ENCODE measurements at regions not wholly inside any gene's neighbourhood (a gene's known extent, or its start where the extent isn't known, plus 50 kb on each side); places are given as distances from the start of the nearest gene placed in this dataset.

GRCh38 chr5:106880656-106881055 lies 790.1 kb downstream of the EFNA5 start:
- POLR2A ChIA-PET, result no interaction called here
- no peaks in the 10 kb centered on the region for H3K36me3 Mint-ChIP-seq
- CTCF ChIA-PET, result no interaction called here

GRCh38 chr5:106877881-106878280 lies 792.9 kb downstream of the EFNA5 start:
- H3K36me3 ChIP-seq (ENCODE audit: insufficient read depth, low read length), result no peaks in the 10 kb centered on the region
- Mint-ChIP-seq H3K27ac (no peak overlapping the region), H3K9me3 (peaks cover 0 to 4% (median 1%) of the 10 kb centered on the region in 5 donors), H3K36me3 (no peaks in the 10 kb centered on the region), H3K4me1 (no peaks in the 10 kb centered on the region), H3K4me3 (no peak overlapping the region), H3K27me3 (no peaks in the 10 kb centered on the region)
- no peaks in the 10 kb centered on the region for H3K4me1 ChIP-seq (ENCODE audit: insufficient read depth, low read length)
- no peaks in the 10 kb centered on the region for H3K9me3 ChIP-seq (ENCODE audit: low read length)
- H3K27ac ChIP-seq (ENCODE audit: low read depth, low read length), result no peak overlapping the region
- no peak for DNase-seq
- H3K27me3 ChIP-seq (ENCODE audit: insufficient read depth, low read length, poor library complexity, severe bottlenecking), result no peaks in the 10 kb centered on the region
- ChIA-PET CTCF (interaction anchor here (0.6 kb wide), 1 partner anchor 156 kb away, joined by 3 read pairs; no protein-coding TSS in a partner anchor), POLR2A (no interaction called here)
- H3K4me3 ChIP-seq (ENCODE audit: low read length), result no peak overlapping the region

More at GRCh38 chr5:106880656-106881055, 790.1 kb downstream of the EFNA5 start:
- Histone ChIP-seq H3K4me1 (ENCODE audit: insufficient read depth, low read length) (no peaks in the 10 kb centered on the region), H3K36me3 (ENCODE audit: insufficient read depth, low read length) (no peaks in the 10 kb centered on the region), H3K27ac (ENCODE audit: low read depth, low read length) (no peak overlapping the region), H3K27me3 (ENCODE audit: insufficient read depth, low read length, poor library complexity, severe bottlenecking) (no peaks in the 10 kb centered on the region), H3K4me3 (ENCODE audit: low read length) (no peak overlapping the region), H3K9me3 (ENCODE audit: low read length) (no peaks in the 10 kb centered on the region)
- Mint-ChIP-seq H3K9me3 (peaks cover 0 to 2% (median 0%) of the 10 kb centered on the region in 5 donors), H3K27me3 (no peaks in the 10 kb centered on the region), H3K4me1 (no peaks in the 10 kb centered on the region), H3K27ac (no peak overlapping the region), H3K4me3 (peak overlapping the region in 1 of 7 donors; percentile 5)
- DNase-seq, result no peak

- Histone ChIP-seq H3K36me3 (ENCODE audit: insufficient read depth, low read length) (no peaks in the 10 kb centered on the region), H3K4me1 (ENCODE audit: insufficient read depth, low read length) (no peaks in the 10 kb centered on the region), H3K4me3 (ENCODE audit: low read length) (no peak overlapping the region), H3K27me3 (ENCODE audit: insufficient read depth, low read length, poor library complexity, severe bottlenecking) (no peaks in the 10 kb centered on the region), H3K9me3 (ENCODE audit: low read length) (no peaks in the 10 kb centered on the region), H3K27ac (ENCODE audit: low read depth, low read length) (no peak overlapping the region)
- Mint-ChIP-seq H3K9me3 (peaks cover 0 to 4% (median 1%) of the 10 kb centered on the region in 5 donors), H3K4me1 (no peaks in the 10 kb centered on the region), H3K27me3 (no peaks in the 10 kb centered on the region), H3K27ac (no peak overlapping the region), H3K4me3 (no peak overlapping the region), H3K36me3 (no peaks in the 10 kb centered on the region)
- CTCF ChIA-PET, result no interaction called here
- POLR2A ChIA-PET, result no interaction called here
- DNase-seq, result no peak
Observed at GRCh38 chr5:106876665-106877194, 794.0 kb downstream of the EFNA5 start.

- Histone ChIP-seq H3K4me1 (ENCODE audit: insufficient read depth, low read length) (no peaks in the 10 kb centered on the region), H3K27me3 (ENCODE audit: insufficient read depth, low read length, poor library complexity, severe bottlenecking) (no peaks in the 10 kb centered on the region), H3K4me3 (ENCODE audit: low read length) (no peak overlapping the region), H3K9me3 (ENCODE audit: low read length) (no peaks in the 10 kb centered on the region), H3K36me3 (ENCODE audit: insufficient read depth, low read length) (no peaks in the 10 kb centered on the region), H3K27ac (ENCODE audit: low read depth, low read length) (no peak overlapping the region)
- ChIA-PET CTCF (no interaction called here), POLR2A (no interaction called here)
- Mint-ChIP-seq H3K27ac (no peak overlapping the region), H3K4me1 (no peaks in the 10 kb centered on the region), H3K4me3 (no peak overlapping the region), H3K27me3 (no peaks in the 10 kb centered on the region), H3K9me3 (peaks cover 0 to 4% (median 1%) of the 10 kb centered on the region in 5 donors), H3K36me3 (no peaks in the 10 kb centered on the region)
- DNase-seq, result no peak
Observed at GRCh38 chr5:106876298-106876622, 794.5 kb downstream of the EFNA5 start.

GRCh38 chr5:106875591-106876297 lies 795.0 kb downstream of the EFNA5 start:
- DNase-seq, result no peak
- POLR2A ChIA-PET, result no interaction called here
- H3K36me3 Mint-ChIP-seq, result no peaks in the 10 kb centered on the region
- Histone ChIP-seq H3K9me3 (ENCODE audit: low read length) (no peaks in the 10 kb centered on the region), H3K36me3 (ENCODE audit: insufficient read depth, low read length) (no peaks in the 10 kb centered on the region), H3K27me3 (ENCODE audit: insufficient read depth, low read length, poor library complexity, severe bottlenecking) (no peaks in the 10 kb centered on the region), H3K4me1 (ENCODE audit: insufficient read depth, low read length) (no peaks in the 10 kb centered on the region), H3K27ac (ENCODE audit: low read depth, low read length) (no peak overlapping the region), H3K4me3 (ENCODE audit: low read length) (no peak overlapping the region)
- H3K4me1 Mint-ChIP-seq, result no peaks in the 10 kb centered on the region
- H3K9me3 Mint-ChIP-seq, result peaks cover 0 to 4% (median 1%) of the 10 kb centered on the region in 5 donors
- H3K27me3 Mint-ChIP-seq, result no peaks in the 10 kb centered on the region
- CTCF ChIA-PET, result no interaction called here
- no peak overlapping the region for H3K27ac Mint-ChIP-seq
- no peak overlapping the region for H3K4me3 Mint-ChIP-seq

- H3K4me1 Mint-ChIP-seq, result no peaks in the 10 kb centered on the region
- no peaks in the 10 kb centered on the region for H3K27me3 ChIP-seq (ENCODE audit: insufficient read depth, low read length, poor library complexity, severe bottlenecking)
- no peak for DNase-seq
- H3K27ac Mint-ChIP-seq, result peak overlapping the region in 1 of 8 donors; percentile 34
- no peaks in the 10 kb centered on the region for H3K36me3 ChIP-seq (ENCODE audit: insufficient read depth, low read length)
- H3K4me3 ChIP-seq (ENCODE audit: low read length), result no peak overlapping the region
- H3K9me3 ChIP-seq (ENCODE audit: low read length), result no peaks in the 10 kb centered on the region
- H3K27me3 Mint-ChIP-seq, result no peaks in the 10 kb centered on the region
- POLR2A ChIA-PET, result no interaction called here
- no peaks in the 10 kb centered on the region for H3K4me1 ChIP-seq (ENCODE audit: insufficient read depth, low read length)
- no peaks in the 10 kb centered on the region for H3K36me3 Mint-ChIP-seq
- CTCF ChIA-PET, result no interaction called here
- H3K4me3 Mint-ChIP-seq, result no peak overlapping the region
- H3K9me3 Mint-ChIP-seq, result peaks cover 0 to 4% (median 1%) of the 10 kb centered on the region in 5 donors
- H3K27ac ChIP-seq (ENCODE audit: low read depth, low read length), result no peak overlapping the region
Observed at GRCh38 chr5:106874974-106875373, 795.8 kb downstream of the EFNA5 start.

GRCh38 chr5:106874531-106874930 lies 796.2 kb downstream of the EFNA5 start:
- DNase-seq, result no peak
- Mint-ChIP-seq H3K4me1 (no peaks in the 10 kb centered on the region), H3K4me3 (no peak overlapping the region), H3K9me3 (peaks cover 0 to 4% (median 1%) of the 10 kb centered on the region in 5 donors), H3K27ac (no peak overlapping the region), H3K27me3 (no peaks in the 10 kb centered on the region), H3K36me3 (no peaks in the 10 kb centered on the region)
- Histone ChIP-seq H3K36me3 (ENCODE audit: insufficient read depth, low read length) (no peaks in the 10 kb centered on the region), H3K27me3 (ENCODE audit: insufficient read depth, low read length, poor library complexity, severe bottlenecking) (no peaks in the 10 kb centered on the region), H3K4me1 (ENCODE audit: insufficient read depth, low read length) (no peaks in the 10 kb centered on the region), H3K4me3 (ENCODE audit: low read length) (no peak overlapping the region), H3K27ac (ENCODE audit: low read depth, low read length) (no peak overlapping the region), H3K9me3 (ENCODE audit: low read length) (no peaks in the 10 kb centered on the region)
- ChIA-PET POLR2A (no interaction called here), CTCF (no interaction called here)

- CTCF ChIA-PET, result no interaction called here
Observed at GRCh38 chr5:106873568-106873967, 797.2 kb downstream of the EFNA5 start.

More at GRCh38 chr5:106873568-106873967, 797.2 kb downstream of the EFNA5 start:
- Histone ChIP-seq H3K4me1 (ENCODE audit: insufficient read depth, low read length) (no peaks in the 10 kb centered on the region), H3K4me3 (ENCODE audit: low read length) (no peak overlapping the region), H3K9me3 (ENCODE audit: low read length) (no peaks in the 10 kb centered on the region), H3K27ac (ENCODE audit: low read depth, low read length) (no peak overlapping the region), H3K36me3 (ENCODE audit: insufficient read depth, low read length) (no peaks in the 10 kb centered on the region), H3K27me3 (ENCODE audit: insufficient read depth, low read length, poor library complexity, severe bottlenecking) (no peaks in the 10 kb centered on the region)
- Mint-ChIP-seq H3K9me3 (peaks cover 0 to 4% (median 1%) of the 10 kb centered on the region in 5 donors), H3K4me1 (no peaks in the 10 kb centered on the region), H3K4me3 (no peak overlapping the region), H3K27me3 (no peaks in the 10 kb centered on the region), H3K27ac (no peak overlapping the region), H3K36me3 (no peaks in the 10 kb centered on the region)
- POLR2A ChIA-PET, result no interaction called here
- no peak for DNase-seq

Measured in CD8-positive, alpha-beta memory T cell (primary cell).